GM19351 (cell line): ENCODE measurements at regions not wholly inside any gene's neighbourhood (a gene's known extent, or its start where the extent isn't known, plus 50 kb on each side); places are given as distances from the start of the nearest gene placed in this dataset.
"Not testable (repeated sequence)": the region's sequence is repeated elsewhere in the genome, so short reads cannot be mapped to it uniquely, and the experiment has no call there.

Experiments used
- ATAC-seq: cut with Tn5 transposase; IDR thresholded peaks from one replicate; pipeline ENCODE4 v1.9.1; 2021; ENCODE audit warnings: mild to moderate bottlenecking, moderate library complexity; ENCODE audit not compliant: unreplicated experiment

DNA sequence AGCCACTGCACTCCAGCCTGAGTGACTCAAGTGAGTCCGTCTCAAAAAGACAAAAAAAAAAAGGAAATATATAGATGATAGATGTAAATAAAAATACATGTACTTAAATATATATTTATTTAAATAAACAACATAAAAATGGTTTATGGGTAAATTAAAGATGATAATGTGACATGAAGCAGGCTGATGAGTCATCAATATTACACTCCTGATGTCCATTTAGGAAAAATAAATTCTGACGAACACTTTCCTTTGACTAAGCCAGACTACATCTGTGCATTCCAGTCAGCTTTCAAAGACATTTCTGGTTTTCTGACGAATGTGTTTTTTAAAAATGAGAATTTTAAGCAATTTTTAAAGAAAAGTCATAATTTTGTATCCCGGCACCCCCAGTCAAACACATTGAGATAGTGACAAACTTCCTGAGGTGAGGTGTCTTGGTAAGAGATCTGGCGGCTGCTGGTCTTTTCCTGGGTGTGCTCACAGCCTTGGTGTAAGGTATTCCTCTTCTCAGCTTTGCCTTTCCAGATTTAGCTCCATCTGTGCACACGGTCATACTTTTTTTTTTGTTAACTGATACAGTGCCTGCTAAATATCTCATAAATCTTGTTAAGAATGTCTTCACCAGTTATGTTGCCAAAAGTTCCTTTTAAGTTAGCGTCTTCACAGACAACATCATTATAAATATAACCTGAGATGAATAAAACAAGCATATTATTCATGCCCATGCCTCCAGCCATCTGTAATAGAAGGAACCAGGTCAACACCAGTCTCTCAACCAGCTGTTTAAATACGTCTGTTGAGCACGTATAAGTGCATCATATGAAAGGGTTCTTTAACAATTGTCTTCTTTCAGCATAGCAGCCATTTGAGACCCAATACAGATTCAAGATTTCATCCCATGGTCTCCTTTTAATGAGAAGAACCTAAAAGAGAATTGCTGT is 214.5 kb upstream of the PLD5 start:
- no peak for ATAC-seq

- ATAC-seq, result no peak
These were observed 212.1 kb upstream of the PLD5 start for GRCh38 chr1:242736611-242737010.

DNA sequence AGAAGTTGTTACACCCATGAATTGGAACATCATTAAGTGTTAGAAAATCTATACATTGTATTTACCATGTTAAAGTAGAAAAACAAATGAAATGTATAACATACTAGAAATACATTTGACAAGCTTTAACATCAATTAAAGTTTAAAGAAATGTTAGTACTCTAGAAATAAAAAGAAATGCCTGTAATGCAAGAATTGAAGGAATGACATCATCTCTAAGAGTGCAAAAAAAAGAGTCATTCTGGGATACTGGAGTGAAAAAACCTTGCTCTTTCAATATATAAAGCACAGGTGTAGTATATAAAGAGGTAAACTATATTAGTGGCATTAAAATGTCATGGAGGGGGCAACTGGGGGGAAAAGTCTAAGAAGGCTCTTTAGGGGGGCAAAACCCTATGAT is 210.8 kb upstream of the PLD5 start:
- no peak for ATAC-seq

GRCh38 chr1:242731446-242731845 is 206.9 kb upstream of the PLD5 start:
- no peak for ATAC-seq

- no peak for ATAC-seq
These were observed 204.2 kb upstream of the PLD5 start for GRCh38 chr1:242728696-242729095.

DNA sequence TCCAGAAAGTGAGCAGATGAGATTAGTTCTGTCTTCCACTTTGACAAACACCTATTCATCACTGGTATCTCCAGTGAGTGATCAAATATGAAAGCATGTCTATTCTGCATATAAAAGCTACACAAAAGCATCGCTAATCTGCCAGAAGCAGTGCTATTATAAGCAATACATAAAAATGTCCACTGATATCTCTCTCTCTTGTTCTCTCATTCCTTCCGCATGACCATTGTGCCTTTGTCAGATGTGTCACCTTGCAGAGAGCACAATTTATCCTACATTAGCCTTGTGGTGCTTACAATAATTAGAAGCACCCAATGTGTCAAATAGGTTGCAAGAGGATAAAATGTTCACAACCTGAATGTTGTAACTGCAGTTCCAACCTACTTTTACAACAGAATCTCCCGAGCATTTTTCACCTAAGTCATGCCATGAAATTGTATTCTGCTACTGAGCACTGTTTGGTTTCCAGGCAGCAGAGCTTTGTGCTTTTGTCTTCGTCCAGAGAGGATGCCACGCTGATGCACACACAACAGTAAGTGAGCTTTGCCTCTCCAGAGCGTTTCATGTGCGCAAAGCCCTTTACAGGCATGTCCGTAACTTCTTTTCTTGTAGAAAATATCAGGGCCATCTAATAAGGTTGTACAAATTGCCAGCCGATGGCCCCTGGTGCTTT is 198.7 kb upstream of the PLD5 start:
- ATAC-seq, result no peak

GRCh38 chr1:242718967-242719366 is 194.5 kb upstream of the PLD5 start:
- ATAC-seq, result no peak

- no peak for ATAC-seq
These were observed 187.8 kb upstream of the PLD5 start for GRCh38 chr1:242712248-242712647.

DNA sequence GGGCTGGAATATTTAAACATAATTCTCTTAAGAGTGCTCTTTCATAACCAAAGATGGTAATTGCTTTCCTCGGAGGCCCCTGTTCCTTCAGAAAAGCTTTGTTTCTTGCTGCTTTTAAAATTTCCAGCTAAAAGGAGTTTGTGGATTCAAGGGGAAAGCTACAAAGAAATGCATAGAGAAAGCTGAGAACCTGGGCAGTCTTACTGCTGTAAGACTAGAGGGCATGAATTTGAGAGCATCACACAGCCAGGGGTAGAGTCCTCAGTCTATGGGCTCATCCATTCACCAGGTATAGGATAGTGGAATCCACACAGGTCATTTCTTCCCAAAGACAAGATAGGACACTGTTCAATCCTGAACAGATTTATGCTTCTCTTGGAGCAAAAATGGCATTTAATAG is 186.3 kb upstream of the PLD5 start:
- no peak for ATAC-seq

- ATAC-seq, result no peak
These were observed 185.8 kb upstream of the PLD5 start for GRCh38 chr1:242710286-242710685.

GRCh38 chr1:242703467-242703866 is 179.0 kb upstream of the PLD5 start:
- no peak for ATAC-seq

- no peak for ATAC-seq
These were observed 168.5 kb upstream of the PLD5 start for GRCh38 chr1:242692988-242693387.

- ATAC-seq, result no peak
These were observed 167.1 kb upstream of the PLD5 start for GRCh38 chr1:242691610-242691945.

DNA sequence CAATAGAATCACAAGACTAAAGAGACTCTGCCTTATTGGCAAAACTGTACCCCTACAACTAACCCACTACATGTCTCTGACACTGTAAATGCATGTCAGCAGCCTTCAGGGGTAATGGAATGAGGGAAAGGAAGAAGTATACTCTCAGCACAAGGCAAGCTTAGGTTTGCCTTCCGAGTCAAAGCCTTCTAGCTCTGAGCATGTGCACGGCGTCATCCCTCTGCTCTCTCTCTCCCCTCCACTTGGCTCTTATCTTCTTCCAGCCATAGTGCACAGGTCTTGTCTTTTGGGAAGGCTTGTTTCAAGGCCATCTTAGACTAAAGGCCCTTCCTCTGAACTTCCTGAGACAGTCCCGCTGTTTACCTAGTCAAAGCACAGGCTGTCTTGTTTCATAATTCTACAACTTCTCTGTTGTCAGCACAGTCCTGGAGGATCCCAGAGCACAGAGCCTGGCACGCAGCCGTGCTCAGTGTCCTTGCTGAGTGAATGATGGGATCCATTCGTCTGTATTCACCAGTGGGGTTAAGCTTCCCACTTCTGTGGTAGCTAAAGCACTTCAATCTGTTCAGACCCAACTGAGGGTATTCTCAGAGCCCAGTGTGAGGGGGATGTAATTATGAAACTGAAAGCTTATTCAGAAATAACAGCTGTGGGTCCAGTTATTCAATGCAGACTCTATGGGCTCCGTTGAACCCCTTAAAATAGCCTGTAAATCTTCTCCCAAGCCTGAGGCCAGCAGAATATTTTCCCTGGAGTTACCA is 166.5 kb upstream of the PLD5 start:
- ATAC-seq, result no peak

- no peak for ATAC-seq
These were observed 164.9 kb upstream of the PLD5 start for GRCh38 chr1:242689378-242689777.

DNA sequence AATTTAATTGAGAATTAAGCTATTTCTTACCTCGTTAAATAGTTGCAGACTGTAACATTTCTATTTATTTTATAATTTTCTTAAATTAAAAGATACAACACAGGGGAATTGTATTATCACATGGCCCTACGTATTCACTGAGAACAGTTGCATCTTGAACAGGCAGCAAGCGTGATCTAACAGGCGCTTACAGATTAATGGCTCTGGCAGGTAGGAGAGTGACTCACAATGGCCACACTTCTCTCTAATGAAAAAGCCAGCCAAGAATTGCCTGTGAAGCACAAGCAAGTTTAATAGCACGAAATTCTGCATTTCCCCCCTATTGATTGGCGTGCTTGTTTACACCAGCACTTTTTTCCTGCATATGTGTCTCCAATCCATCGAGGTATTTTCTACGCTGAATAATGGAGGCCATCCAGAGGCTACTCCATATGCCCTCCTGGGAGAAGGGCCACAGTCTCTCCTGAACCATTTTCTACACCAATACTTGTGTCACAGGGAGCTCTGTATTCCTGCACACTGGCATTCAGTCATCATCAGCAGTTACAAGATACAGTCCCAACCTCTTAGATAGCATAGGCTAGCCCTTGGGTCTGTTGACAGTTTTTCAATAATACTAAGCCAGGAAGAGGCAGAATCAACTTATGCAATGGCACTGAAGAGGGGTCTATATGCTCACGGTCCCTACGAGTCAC is 150.6 kb upstream of the PLD5 start:
- no peak for ATAC-seq

- no peak for ATAC-seq
These were observed 149.2 kb upstream of the PLD5 start for GRCh38 chr1:242673652-242674051.

DNA sequence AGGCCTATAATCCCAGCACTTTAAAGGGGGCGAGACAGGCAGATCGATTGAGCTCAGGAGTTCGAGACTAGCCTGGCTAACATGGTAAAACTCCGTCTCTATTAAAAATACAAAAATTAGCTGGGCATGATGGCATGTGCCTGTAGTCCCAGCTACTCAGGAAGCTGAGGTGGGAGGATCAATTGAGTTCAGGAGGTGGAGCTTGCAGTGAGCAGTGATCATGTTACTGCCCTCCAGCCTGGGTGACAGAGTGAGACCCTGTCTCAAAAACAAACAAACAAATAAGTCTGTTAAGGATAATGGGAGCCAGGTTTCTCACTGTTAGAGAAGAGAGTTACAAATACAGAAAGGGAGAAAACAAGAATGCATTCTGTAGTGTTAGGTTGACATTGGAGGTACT is 148.7 kb upstream of the PLD5 start:
- not testable (repeated sequence) for ATAC-seq

DNA sequence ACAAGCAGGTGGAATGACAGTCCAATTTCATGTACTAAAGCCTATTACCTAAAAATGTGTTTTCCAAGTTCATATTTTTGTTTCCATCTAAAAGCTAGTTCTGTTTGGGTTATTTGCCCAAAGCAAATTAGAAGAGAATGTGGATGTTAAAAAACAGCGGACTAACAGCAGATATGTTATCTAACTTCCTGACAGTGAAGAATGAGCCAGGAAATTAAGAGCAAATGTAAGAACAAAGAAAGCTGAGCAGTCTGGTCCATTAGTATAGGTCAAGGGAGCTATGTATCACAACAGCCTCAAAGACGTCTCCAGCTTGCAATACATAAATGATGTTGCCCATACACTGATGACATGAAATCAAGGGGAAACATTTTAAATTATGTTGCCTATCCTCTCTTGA is 145.5 kb upstream of the PLD5 start:
- no peak for ATAC-seq

GRCh38 chr1:242662886-242663285 is 138.4 kb upstream of the PLD5 start:
- no peak for ATAC-seq

DNA sequence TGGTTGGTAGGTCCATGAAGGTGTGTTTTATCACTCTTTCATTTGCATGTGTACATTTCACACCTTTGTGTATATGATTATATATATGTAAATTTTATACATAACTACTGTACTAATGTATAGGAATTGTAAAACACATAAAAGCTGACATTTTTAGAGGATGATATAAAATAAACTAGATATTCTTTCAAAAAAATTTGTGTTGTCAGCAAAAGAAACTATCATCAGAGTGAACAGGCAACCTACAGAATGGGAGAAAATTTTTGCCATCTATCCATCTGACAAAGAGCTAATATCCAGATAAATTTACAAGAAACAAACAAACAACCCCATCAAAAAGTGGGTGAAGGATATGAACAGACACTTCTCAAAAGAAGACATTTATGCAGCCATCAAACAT is 129.3 kb upstream of the PLD5 start:
- not testable (repeated sequence) for ATAC-seq
